ENCODE measurements at regions not wholly inside any gene's neighbourhood (a gene's known extent, or its start where the extent isn't known, plus 50 kb on each side); places are given as distances from the start of the nearest gene placed in this dataset.
A peak's percentile ranks its signal among the peaks of the same experiment; 100 is the strongest.

DNA sequence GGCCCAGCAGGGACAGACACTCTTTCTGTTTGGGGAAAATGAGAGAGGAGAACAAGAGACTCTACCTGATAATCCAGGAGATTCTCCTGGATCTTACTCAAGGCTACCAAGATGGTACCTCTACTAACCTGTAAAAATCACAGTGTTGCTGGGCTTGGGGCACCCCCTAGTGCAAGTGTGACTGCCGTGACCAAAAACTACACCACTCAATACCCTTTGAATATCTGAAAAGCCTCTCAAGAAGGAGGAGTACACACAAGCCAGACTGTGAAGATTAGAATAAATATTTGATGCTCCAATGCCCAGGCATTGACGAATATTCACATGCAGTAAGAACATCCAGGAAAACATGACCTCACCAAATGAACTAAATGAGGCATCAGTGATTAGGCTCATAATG lies 965.4 kb downstream of the LRFN5 start:
- DNase-seq, result no peak
- in situ Hi-C loops (cut with MboI; ENCODE audit: low pct_unique_long_range_greater_than_20kb, low sequenced_read_pairs), result no loop called here

DNA sequence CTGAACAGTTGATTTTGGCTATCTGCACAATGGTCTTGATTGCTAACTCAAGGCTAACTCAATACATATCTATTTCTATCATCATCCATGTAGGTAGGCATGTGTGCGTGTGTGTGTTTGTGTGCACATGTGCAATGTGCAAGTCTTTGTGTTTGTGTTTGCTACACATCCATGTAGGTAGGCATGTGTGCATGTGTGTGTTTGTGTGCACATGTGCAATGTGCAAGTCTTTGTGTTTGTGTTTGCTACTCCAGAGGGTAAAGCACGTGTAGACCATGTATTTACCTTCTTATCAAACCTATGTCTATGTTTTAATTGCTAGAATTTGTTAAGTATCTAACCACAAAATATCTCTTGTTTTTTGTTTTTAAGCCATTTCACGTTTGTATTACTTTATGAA lies 962.6 kb downstream of the LRFN5 start:
- in situ Hi-C loops (cut with MboI; ENCODE audit: low pct_unique_long_range_greater_than_20kb, low sequenced_read_pairs), result no loop called here
- DNase-seq, result peak; percentile 16

DNA sequence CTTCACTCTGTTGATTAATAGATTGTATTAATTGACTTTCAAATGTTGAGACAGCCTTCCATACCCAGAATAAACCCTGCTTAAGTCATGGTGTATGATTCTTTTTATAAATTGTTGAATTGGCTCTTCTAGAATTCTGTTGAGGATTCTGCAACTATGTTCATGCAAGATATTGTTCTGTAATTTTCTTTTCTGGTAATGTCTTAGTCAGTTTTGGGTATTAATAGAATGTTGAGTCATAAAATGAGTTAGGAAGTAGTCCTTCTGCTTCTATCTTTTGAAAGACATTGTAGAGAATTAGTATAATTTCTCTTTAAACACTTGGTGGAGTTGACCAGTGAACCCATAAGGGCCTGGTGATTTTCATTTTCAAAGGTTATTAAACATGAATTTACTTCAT lies 958.9 kb downstream of the LRFN5 start:
- in situ Hi-C loops (cut with MboI; ENCODE audit: low pct_unique_long_range_greater_than_20kb, low sequenced_read_pairs), result no loop called here
- DNase-seq, result no peak

DNA sequence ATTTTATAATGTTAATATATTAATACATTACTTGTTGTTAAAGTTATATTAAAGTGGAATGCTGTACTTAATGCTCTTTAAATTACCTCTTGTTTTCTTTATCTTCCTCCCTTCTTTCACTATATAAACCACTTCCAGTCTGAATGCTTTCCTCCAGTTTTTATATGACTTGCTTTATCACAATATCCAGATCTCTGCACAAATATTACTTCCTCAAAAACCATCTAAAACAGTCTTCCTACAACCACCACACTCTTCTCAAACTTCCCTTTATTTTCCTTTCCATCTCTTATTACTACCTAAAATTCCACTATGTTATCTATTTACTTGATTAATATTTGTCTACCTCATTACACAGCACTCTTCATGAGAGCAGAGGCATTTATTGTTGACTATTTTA lies 956.6 kb downstream of the LRFN5 start:
- DNase-seq, result peak; percentile 55
- in situ Hi-C loops (cut with MboI; ENCODE audit: low pct_unique_long_range_greater_than_20kb, low sequenced_read_pairs), result no loop called here

DNA sequence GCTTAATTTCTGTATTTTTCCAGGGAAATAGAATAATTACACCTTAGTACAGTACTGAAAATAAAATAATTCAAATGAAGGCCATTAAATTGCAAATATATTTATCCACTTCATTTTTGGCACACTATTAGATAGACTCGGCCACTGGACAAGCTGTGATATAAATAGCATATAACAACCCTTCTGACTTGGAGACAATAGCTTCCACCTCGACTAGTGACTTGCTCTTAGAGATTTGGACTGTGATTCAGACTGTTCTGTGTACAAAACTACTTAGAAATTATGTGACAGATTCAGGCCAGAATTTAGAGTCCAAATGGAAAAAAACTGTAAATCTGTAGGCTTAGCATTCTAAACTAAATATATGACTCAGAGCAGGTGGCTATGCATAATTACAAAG lies 949.9 kb downstream of the LRFN5 start:
- in situ Hi-C loops (cut with MboI; ENCODE audit: low pct_unique_long_range_greater_than_20kb, low sequenced_read_pairs), result no loop called here
- no peak for DNase-seq

DNA sequence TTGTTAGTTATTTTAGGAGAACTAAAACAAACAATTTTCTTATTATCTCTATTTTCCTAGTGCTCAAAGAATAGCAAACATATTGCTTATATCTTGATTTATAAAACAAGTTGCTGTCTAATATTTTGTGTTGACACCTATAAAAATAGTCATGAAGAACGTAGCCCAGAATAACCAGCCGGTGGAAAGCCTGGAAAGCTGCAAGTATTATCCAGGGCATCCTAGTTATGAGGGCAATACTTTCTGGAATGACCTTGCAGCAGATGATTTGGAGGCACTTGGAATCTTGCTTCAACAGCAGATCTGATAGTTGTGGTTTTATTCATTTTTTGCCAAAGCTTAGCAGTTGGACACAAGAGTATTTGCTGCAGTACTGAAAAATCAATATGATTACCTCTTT lies 948.7 kb downstream of the LRFN5 start:
- no peak for DNase-seq
- in situ Hi-C loops (cut with MboI; ENCODE audit: low pct_unique_long_range_greater_than_20kb, low sequenced_read_pairs), result no loop called here

DNA sequence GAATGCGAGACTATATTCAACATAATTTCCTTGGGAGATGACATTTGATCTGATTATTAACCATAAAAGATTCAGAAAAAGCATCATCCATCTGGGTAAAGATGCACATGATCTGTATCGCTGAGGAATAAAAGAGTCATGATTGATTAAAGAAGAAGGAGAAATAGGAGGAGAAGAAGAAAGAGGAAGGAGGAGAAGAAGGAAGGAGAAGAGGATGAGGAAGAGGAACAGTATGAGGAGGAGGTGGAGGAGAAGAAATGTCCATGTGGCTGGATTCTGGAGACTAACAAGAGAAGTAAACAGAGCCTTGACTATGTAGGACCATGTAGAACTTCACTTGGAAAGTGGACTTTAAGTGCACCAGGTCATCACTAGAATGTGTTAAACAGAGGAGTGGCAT lies 947.4 kb downstream of the LRFN5 start:
- DNase-seq, result no peak
- in situ Hi-C loops (cut with MboI; ENCODE audit: low pct_unique_long_range_greater_than_20kb, low sequenced_read_pairs), result no loop called here

DNA sequence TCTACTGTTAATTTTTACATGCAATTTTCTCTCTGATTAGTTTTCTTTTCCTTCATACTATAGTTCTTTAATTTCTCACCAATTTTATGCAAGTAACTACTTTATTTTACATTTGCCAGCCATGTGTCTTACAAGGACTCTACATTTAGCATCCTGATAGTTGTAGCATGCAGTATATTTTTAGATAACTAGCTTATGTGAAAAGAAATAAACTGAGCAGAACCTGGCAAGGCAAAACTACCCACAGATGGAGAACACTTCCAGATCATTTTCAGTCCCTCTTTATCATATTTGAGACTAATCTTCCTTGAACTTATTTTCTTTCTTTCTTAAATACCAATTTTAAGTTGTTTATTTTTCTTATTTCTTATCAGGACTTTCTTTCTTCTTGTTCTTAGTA lies 943.6 kb downstream of the LRFN5 start:
- in situ Hi-C loops (cut with MboI; ENCODE audit: low pct_unique_long_range_greater_than_20kb, low sequenced_read_pairs), result no loop called here
- DNase-seq, result no peak

DNA sequence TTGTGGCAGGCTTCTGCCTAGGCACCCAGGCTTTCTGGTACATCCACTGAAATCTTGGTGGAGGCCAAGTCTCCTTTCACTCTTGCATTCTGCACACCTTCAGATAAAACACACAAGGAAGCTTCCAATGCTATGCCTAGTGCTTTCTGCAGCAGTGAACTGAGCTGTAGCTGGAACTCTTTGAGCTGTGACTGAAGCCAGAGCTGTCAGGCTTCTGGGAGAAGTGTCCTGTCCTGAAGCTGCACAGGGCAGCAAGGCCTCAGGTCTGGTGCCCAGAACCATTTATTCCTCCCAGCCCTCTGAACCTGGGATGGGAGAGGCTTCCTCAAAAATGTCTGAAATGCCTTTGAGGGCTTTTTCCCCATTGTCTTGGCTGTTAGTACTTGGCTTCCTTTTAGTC lies 941.7 kb downstream of the LRFN5 start:
- in situ Hi-C loops (cut with MboI; ENCODE audit: low pct_unique_long_range_greater_than_20kb, low sequenced_read_pairs), result no loop called here
- DNase-seq, result no peak

DNA sequence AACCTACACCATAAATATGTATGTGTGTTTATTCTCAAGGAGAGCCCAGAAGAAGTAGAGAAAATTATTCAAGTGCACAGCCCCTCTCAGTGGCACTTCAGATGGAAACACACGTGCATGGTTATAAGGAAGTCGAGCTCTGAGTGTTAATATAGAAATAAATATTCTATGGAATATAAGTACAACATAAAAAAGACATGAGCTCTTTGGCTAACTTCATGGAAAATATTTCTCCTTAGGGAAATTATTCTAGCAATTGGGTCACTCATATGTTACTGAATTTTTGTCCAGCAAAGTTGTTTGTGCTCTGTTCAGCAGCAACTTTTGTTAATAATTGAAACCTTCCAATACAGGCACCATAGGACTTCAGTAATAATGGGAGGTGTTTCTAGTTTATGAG lies 939.0 kb downstream of the LRFN5 start:
- in situ Hi-C loops (cut with MboI; ENCODE audit: low pct_unique_long_range_greater_than_20kb, low sequenced_read_pairs), result no loop called here
- no peak for DNase-seq

DNA sequence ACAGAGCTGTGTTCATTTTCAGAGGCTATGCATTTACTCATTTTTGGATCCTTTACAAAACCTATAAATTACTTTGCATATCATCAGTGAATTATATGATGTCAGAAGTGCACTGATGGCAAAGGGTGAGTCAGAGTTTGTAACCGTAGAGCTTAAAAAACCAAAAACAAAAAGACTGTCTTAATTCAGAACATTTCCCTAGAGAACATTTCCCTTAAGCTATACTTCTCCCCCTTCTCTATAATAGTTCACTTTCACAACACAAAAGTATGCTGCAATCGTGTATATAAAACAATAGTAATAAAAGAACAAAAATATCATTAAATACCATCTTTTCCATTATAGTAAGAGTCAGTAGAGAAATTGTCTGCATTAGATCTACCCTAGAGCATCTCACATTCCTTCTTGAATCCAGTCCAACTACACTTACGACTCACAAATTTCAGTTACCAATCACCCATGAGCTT lies 934.9 kb downstream of the LRFN5 start:
- no peak for DNase-seq
- in situ Hi-C loops (cut with MboI; ENCODE audit: low pct_unique_long_range_greater_than_20kb, low sequenced_read_pairs), result no loop called here

DNA sequence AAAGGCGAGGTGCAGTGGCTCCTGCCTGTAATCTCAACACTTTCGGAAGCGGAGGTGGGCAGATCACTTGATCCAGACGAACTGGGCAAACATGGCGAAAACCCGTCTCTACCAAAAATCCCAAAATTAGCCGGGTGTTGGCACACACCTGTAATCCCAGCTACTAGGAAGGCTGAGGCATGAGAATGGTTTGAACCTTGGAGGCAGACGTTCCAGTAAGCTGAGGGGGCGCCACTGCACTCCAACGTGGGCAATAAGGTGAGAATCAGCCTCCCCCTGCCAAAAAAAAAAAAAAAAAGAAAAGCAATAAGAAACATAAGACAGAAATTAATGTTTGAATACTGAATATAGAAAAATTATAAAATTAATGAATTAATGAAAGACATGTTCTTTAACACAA lies 928.7 kb downstream of the LRFN5 start:
- in situ Hi-C loops (cut with MboI; ENCODE audit: low pct_unique_long_range_greater_than_20kb, low sequenced_read_pairs), result no loop called here
- no peak for DNase-seq

DNA sequence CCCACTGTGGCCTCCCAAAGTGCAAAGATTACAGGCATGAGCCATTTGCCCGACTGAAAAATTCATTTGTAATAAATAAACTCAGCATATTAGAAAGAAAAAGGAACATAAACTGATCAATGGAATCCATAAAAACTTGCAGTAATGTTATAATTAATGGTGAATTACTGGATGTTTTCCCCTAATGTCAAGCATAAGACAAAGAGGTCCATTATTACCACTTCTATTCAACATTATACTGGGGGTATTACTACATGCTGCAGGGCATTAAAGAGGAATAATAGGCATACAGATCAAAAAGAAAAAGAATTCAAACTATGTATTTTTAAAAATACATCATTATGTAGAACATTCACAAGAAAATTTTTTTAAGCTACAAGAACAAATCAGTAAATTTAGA lies 926.8 kb downstream of the LRFN5 start:
- no peak for DNase-seq
- in situ Hi-C loops (cut with MboI; ENCODE audit: low pct_unique_long_range_greater_than_20kb, low sequenced_read_pairs), result no loop called here

DNA sequence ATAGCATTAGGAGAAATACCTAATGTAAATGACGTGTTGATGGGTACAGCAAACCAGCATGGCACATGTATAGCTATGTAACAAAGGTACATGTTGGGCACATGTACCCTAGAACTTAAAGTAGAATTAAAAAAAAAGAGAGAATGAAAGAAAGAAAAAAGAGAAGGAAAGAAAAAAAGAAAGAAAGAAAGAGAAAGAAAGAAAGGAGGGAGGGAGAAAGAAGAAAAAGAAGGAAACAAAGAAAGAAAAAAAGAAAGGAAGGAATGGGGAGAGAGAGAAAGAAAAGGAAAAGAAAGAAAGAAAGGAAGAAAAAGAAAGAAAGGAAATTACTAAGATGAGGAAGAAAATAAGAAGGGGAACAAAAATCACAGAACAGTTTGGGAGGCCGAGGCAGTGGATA lies 925.5 kb downstream of the LRFN5 start:
- in situ Hi-C loops (cut with MboI; ENCODE audit: low pct_unique_long_range_greater_than_20kb, low sequenced_read_pairs), result no loop called here
- no peak for DNase-seq

DNA sequence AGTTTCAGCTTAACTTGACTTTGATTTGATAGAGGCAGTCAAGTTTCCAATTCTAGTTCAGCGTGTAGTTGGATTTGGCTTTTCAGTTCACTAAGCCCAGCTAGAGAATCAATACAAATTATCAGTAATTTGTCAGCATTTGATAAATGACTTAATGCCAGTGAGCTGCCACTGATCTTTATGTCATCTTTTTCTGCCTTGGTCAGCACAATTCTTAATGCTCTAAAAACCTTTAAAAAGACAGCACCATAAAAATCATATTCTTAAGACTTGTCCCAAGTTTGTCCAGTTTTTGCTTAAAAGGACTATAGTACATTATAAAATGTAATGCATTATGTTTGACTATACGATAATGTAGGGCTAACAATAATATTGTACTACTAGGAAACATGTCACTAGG lies 920.5 kb downstream of the LRFN5 start:
- in situ Hi-C loops (cut with MboI; ENCODE audit: low pct_unique_long_range_greater_than_20kb, low sequenced_read_pairs), result no loop called here
- DNase-seq, result no peak

DNA sequence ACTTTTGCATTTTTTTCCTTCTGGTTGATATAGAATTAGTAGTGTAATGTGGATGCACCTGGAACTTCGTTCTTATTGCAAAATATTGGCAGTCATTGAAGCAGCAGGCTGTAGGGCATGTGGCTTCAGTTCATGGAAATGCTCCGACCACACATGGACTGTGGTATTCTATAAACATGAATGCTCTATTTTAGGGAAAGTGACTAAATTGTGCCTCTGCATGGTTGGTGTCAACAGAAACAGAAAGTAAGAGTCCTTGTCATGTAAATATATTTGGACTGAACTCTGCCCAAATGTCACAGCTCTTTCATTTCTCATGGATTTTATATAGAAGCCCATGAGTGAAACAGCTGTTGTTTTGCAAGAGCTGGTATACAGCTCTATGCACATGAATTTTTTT lies 917.0 kb downstream of the LRFN5 start:
- DNase-seq, result peak; percentile 30
- in situ Hi-C loops (cut with MboI; ENCODE audit: low pct_unique_long_range_greater_than_20kb, low sequenced_read_pairs), result no loop called here

DNA sequence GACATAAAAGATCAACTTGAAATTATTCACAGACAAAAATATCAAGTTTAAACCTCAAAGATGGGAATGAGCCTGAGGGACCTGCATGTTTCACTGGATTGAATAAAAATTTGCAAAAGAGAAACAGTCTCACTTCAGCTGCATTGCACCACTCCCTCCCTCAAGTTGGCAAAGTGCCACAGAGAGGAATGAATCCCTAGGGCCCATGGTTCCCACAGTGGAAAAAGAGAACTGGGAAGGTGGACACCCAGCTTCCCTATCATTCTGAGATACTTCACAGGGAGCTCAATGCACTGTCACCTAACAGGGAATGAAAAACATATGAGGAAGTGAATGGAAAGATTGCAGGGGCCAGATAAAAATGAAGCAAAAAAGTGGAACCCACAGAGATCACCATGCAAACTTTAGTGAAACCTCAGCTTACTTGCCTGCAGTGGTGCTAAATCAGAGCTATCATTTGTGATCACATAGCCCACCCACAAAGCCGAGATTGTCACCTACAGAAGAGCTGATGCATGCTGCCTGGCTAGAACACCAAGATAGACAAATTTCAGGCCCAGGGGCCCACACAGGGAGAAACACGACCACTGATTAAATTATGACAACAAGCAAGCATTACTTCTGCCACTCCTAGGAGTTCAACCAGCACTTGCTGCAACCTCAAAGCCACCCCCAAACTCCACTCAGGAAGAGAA lies 911.3 kb downstream of the LRFN5 start:
- peak; percentile 48 for DNase-seq

DNA sequence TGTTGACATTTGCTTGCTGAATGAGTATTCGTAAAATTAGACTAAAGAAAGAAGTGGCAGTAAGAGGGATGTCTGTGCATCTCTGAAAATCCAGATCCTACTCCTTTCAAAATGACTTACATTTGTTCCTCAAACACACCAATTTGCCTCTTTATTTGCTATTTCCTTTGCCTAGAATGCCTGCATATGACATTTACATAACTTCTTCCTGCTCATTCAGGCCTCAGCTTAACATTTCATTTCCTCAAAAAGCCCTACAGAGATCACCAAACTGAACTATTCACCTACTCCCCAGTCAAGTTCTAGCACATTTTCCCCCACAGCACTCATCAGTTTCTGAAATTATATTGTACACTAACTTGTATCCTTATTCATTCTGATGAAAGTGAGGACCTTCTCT lies 907.2 kb downstream of the LRFN5 start:
- no peak for DNase-seq
- in situ Hi-C loops (cut with MboI; ENCODE audit: low pct_unique_long_range_greater_than_20kb, low sequenced_read_pairs), result no loop called here

More for the DNA sequence above, 911.3 kb downstream of the LRFN5 start:
- in situ Hi-C loops (cut with MboI; ENCODE audit: low pct_unique_long_range_greater_than_20kb, low sequenced_read_pairs), result no loop called here

DNA sequence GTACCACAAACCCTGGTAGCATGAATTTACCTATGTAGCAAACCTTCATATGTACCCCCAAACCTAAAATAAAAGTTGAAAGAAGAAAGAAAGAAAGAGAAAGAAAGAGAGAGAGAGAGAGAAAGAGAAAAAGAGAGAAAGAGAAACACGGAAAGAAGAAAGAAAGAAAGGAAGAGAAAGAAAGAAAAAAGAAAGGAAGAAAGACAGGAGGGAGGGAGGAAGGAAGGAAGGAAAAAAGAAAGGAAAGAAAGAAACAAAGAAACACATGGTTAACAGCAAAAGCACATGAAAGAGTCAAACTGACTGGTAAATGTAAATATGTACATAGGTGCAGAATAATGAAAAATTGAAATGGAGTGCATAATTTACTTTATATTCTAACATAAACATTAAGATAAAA lies 903.4 kb downstream of the LRFN5 start:
- in situ Hi-C loops (cut with MboI; ENCODE audit: low pct_unique_long_range_greater_than_20kb, low sequenced_read_pairs), result no loop called here
- no peak for DNase-seq

DNA sequence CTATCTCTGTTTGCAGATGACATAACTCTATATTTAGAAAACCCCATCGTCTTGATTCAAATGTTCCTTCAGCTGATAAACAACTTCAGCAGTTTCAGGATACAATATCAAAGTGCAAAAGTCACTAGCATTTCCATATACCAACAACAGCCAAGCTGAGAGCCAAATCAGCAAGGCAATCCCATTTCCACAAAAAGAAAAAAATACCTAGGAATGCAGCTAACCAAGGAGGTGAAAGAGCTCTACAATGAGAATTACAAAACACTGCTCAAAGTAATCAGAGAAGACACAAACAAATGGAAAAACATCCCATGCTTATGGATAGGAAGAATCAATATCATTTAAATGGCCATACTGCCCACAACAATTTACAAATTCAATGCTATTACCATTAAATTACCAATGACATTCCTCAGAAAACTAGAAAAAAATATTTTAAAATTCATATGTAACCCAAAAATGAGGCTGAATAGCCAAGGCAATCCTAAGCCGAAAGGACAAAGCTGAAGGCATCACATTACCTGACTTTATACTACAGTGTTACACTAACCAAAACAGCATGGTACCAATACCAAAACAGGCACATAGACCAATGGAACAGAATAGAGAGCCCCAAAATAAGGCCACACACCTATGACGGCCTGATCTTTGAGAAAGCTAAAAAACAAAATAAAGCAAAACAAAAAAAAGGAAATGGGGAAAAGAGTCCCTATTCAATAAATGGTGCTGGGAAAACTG lies 901.7 kb downstream of the LRFN5 start:
- in situ Hi-C loops (cut with MboI; ENCODE audit: low pct_unique_long_range_greater_than_20kb, low sequenced_read_pairs), result no loop called here

DNA sequence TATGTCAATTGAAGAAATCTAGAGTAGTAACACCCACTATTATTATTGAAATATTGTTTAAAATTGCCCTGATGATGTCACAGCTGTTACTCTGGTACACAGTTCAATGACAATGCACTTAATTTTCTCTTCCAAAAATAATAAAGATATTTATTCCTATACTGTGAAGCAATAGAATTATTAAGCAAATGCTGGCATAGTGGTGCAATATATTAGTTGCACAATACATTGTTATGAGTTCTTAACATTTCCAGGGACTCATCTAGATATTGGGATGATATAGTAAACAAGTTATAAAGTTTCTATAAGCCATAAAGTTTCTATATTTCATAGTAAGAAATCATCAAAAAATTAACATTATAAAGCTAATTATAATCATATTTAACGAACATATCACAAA lies 897.8 kb downstream of the LRFN5 start:
- no peak for DNase-seq
- in situ Hi-C loops (cut with MboI; ENCODE audit: low pct_unique_long_range_greater_than_20kb, low sequenced_read_pairs), result no loop called here

More for the DNA sequence above, 901.7 kb downstream of the LRFN5 start:
- DNase-seq, result no peak
